GM18520 (cell line): ENCODE measurements at regions not wholly inside any gene's neighbourhood (a gene's known extent, or its start where the extent isn't known, plus 50 kb on each side); places are given as distances from the start of the nearest gene placed in this dataset.
"Not testable (repeated sequence)": the region's sequence is repeated elsewhere in the genome, so short reads cannot be mapped to it uniquely, and the experiment has no call there.

ENCODE experiments used
- ATAC-seq: cut with Tn5 transposase; IDR thresholded peaks from one replicate; pipeline ENCODE4 v1.9.1; 2021; ENCODE audit not compliant: unreplicated experiment

- ATAC-seq: no peak
Measured at GRCh38 chr13:111006506-111007031, 91.7 kb upstream of the ANKRD10 start.

GRCh38 chr13:111005808-111006505 is 91.1 kb upstream of the ANKRD10 start:
- ATAC-seq: no peak

- ATAC-seq: no peak
Measured at GRCh38 chr13:111005364-111005763, 90.5 kb upstream of the ANKRD10 start.

GRCh38 chr13:111004444-111004843 is 89.6 kb upstream of the ANKRD10 start:
- ATAC-seq: no peak

- ATAC-seq: no peak
Measured at GRCh38 chr13:111001636-111002035, 86.8 kb upstream of the ANKRD10 start.

GRCh38 chr13:110993788-110994187 is 78.9 kb upstream of the ANKRD10 start:
- no peak for ATAC-seq

GRCh38 chr13:110991991-110992508 is 77.2 kb upstream of the ANKRD10 start:
- ATAC-seq: no peak

GRCh38 chr13:110989331-110989730 is 74.5 kb upstream of the ANKRD10 start:
- ATAC-seq: no peak

- ATAC-seq: no peak
Measured at GRCh38 chr13:110985541-110985940, 70.7 kb upstream of the ANKRD10 start.

- no peak for ATAC-seq
Measured at GRCh38 chr13:110984798-110985197, 69.9 kb upstream of the ANKRD10 start.

GRCh38 chr13:110984381-110984780 is 69.5 kb upstream of the ANKRD10 start:
- ATAC-seq: no peak

GRCh38 chr13:110983241-110983640 is 68.4 kb upstream of the ANKRD10 start:
- ATAC-seq: no peak

GRCh38 chr13:110981379-110981778 is 66.5 kb upstream of the ANKRD10 start:
- no peak for ATAC-seq

GRCh38 chr13:110980921-110981320 is 66.1 kb upstream of the ANKRD10 start:
- ATAC-seq: no peak

GRCh38 chr13:110979149-110979548 is 64.3 kb upstream of the ANKRD10 start:
- ATAC-seq: not testable (repeated sequence)

- no peak for ATAC-seq
Measured at GRCh38 chr13:110978390-110978789, 63.5 kb upstream of the ANKRD10 start.

- no peak for ATAC-seq
Measured at GRCh38 chr13:110976785-110977184, 61.9 kb upstream of the ANKRD10 start.

- ATAC-seq: no peak
Measured at GRCh38 chr13:110973007-110973700, 58.3 kb upstream of the ANKRD10 start.

- ATAC-seq: no peak
Measured at GRCh38 chr13:110971486-110971885, 56.6 kb upstream of the ANKRD10 start.

- ATAC-seq: not testable (repeated sequence)
Measured at GRCh38 chr13:110967156-110967855, 52.4 kb upstream of the ANKRD10 start.

GRCh38 chr13:110965755-110966134 is 50.9 kb upstream of the ANKRD10 start:
- no peak for ATAC-seq
